Hindlimb muscle (tissue), 1 donor: ENCODE measurements at regions not wholly inside any gene's neighbourhood (a gene's known extent, or its start where the extent isn't known, plus 50 kb on each side); places are given as distances from the start of the nearest gene placed in this dataset.
"Not testable (repeated sequence)": the region's sequence is repeated elsewhere in the genome, so short reads cannot be mapped to it uniquely, and the experiment has no call there.

Source experiments
- DNase-seq: peaks from one replicate; pipeline ENCODE4 v3.0.0-alpha.2; 2013

DNA sequence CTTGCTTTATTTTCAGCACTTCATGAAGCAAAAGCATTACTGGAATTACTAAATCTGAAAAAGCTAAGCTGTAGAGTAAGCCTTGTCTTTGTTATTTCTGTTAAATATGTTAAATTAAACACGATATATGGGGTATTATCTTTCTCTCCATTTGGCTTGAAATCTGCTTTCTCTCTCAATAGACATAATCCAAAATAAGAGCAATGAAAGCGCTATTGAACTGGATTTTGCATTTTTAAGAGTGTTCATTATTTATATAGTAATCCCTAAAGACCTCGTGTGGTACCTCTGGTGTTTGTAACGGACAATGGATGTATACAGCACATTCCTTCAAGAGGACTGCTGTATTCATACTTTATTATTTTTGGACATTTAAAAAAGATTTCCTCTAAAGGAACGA, 91.5 kb upstream of the KCNE2 start:
- no peak for DNase-seq

GRCh38 chr21:34274001-34274400, 89.8 kb upstream of the KCNE2 start:
- no peak for DNase-seq

- DNase-seq = no peak
Measured at GRCh38 chr21:34276711-34277425, 86.9 kb upstream of the KCNE2 start.

DNA sequence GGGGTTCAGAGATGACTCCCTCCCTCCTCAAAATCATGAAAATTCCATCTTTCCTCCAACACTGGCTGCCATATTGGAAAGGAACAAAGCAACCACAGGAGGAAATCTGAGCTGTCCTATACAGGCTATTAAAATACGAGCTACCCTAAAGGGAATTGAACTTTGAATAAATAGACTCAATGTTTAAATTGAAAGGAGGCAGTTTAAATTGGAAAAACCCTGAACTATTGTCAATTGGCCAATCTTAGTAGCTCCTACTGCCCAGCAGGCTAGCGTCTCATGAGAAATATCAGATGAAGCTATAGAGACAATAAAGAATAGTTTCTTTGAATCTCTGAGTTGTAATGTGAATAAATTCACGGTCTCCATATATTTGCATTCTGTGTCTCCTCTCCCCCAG, 85.4 kb upstream of the KCNE2 start:
- no peak for DNase-seq

DNA sequence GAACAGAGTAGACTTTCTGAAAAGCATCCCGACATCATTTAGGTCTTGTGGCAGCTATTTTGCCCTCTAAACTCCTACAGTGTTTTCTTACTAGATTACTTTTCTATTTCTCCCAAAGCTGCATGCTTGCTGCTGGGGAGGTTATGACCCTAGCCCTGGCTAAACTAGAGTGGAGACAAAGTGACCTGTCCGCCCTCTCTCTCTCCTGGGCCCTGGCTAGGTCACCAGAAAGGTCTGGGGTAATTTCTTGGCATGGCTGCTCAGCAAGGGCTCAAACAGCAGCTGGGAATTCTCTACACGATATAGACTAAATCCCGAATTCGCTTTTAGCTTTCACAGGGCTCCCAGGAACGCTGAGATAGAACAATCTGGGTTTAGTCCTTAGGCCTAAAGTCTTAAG, 84.5 kb upstream of the KCNE2 start:
- no peak for DNase-seq

GRCh38 chr21:34279883-34280282, 83.9 kb upstream of the KCNE2 start:
- DNase-seq = no peak

- peak; percentile 59 for DNase-seq
Measured at GRCh38 chr21:34280389-34280795, 83.4 kb upstream of the KCNE2 start.

DNA sequence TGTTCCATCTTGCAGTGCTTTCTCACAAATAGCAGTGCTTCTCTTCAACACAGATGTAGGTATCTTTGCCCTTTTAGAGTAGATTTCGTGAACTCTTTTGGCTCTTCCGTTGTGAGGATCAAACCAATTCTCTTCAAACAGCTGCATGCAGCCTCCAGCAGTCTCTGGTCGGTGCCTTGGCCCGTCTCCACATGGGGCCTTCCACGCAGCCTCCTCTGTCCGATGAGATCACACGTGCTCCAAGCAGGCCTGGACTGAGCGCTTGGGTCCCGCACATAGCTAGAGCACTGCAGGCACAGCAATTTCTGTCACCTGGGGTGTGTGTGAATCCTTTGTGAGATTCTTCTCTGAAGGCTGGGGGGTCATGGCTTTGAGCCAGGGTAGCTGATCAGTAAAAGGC, 82.8 kb upstream of the KCNE2 start:
- DNase-seq = peak; percentile 76

- DNase-seq = no peak
Measured at GRCh38 chr21:34282223-34282622, 81.6 kb upstream of the KCNE2 start.

- no peak for DNase-seq
Measured at GRCh38 chr21:34284666-34285065, 79.1 kb upstream of the KCNE2 start.

GRCh38 chr21:34288042-34288441, 75.8 kb upstream of the KCNE2 start:
- not testable (repeated sequence) for DNase-seq

- no peak for DNase-seq
Measured at GRCh38 chr21:34289856-34290255, 74.0 kb upstream of the KCNE2 start.

GRCh38 chr21:34296878-34297277, 66.9 kb upstream of the KCNE2 start:
- no peak for DNase-seq

GRCh38 chr21:34298534-34299167, 65.2 kb upstream of the KCNE2 start:
- DNase-seq = no peak

DNA sequence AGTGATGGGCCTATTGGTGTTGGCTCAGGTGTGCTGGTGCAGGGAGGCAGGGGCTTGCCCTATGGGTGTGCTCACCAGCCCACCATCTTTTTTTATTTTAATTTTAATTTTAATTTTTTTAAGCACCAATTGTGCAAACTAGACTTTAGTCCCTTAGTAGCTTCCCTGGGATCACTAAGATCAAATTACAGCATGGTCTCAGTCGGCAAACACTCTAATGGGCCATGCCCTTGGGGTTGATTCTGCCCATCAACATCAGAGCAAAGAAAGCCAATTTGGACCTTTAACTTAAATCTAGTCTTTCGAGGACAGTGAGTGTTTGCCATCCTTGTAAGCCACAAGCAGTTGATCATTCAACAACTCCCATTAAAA, 64.7 kb upstream of the KCNE2 start:
- DNase-seq = no peak

DNA sequence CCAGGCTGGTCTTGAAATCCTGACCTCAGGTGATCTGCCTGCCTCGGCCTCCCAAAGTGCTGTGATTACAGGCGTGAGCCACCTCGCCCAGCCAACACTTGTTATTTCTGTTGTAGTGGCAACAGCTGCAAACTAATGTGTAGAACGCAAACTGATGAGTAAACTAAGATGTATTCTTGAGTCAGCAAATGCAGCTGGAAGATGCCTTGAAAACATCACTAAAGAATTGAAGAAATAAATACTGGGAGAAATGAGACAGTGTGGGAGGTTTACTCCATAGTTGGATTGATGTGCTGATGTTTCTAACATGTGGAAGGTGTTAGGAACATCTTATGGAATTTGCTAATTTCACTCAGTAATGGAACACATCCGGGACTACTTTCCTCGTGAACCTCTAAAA, 61.3 kb upstream of the KCNE2 start:
- no peak for DNase-seq

DNA sequence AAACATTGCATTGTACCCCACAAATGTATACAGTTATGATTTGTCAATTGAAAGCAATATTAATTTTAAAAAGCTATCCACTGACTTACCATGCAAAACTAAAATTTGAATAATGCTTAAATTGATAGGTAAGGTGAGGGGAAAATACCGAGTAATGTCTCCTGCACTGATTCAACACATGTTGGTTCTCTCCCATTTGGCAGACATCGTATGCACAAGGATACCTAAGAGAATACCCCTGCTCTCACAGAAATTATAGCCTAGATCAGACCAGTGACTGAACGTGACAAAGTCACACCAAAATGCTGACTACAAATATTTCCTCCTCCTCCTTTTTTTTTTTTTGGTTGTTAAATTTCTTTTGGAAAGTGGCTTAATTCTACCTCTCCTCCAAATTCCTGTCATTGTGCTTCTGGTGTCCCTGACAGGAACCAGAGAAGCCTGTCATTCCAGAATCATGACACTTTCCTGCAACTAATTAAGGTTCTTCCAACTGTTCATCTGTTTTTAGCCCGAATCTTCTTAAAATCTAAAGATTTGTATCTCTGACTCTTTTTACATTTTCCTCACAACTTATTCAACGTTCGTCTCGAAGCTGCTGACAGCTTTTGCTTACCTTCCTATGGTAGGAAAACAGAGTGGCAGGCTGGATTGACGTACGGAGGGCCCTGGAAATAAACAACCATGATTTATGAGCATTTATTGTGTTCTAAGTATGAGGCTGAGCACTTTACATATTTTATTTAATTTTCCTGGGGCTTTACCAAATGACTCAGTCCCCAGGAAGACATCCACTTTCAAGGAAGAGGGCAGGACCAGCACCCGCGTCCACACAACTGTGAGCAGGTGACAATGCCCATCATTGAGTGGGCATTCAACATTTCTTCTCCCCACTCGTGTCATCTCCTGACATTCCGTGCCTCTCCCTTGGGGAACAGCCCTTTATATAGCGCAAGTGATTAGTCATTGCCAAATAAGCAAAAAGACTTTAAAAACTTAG, 57.9 kb upstream of the KCNE2 start:
- DNase-seq = no peak

DNA sequence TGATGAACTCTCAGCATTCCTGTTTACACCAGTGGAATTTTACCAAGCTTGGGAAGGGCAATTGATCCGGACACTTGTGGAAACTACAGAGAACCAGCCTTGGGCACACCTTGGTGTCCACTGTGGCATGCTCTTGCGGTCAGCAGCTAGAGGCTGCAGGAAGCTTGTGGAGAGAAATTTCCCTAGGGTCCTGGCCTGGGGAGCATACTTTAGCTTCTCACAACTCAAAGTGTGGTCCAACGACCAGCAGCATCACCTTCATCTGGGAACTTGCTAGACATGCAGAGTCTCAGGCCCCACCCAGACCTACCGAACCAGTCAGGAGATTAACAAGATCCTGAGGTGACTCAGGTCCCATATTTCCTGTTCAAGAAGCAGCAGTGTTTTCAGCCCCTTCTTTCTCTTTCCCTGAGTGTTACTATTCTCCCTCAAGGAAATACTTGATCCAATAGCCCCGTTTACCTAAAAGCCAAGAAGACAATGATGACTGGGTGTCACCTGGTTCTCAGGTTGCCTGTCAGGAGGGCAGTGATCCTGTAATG, 55.7 kb upstream of the KCNE2 start:
- DNase-seq = no peak

DNA sequence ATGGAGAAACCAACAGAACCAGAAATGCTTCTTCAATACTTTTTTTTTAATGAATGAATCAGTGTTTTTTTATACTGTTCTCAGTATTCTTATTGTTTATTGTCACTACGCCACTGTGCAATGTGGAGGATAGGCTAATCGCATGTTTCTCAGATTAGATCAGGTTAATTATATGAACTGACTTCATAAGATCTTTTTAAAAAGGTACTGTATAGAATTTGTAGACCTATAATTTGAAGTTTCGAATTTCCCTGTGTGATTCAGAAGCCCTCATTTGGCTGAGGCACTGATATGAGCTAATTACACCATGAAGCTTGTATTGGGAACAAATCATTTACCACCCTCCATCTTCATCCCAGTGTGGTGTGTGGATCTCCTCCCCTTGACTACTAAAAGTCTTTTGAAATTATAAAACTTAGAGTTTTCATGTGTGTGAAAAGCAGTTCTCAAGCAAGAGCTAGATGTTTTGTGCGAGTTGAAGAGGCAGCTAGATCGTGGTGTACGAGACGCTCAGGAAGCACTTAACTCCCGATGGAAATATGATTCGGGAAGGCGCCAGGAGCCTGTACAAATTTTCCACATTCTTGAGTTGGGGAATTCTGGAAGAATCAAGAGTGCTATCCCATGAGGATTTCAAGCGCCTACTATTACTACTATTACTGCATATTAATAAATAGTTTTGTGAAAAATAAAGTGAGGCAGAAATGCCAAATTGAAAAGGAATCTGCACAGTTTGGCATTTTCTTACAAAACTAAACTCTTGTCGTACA, 52.1 kb upstream of the KCNE2 start:
- DNase-seq = no peak

DNA sequence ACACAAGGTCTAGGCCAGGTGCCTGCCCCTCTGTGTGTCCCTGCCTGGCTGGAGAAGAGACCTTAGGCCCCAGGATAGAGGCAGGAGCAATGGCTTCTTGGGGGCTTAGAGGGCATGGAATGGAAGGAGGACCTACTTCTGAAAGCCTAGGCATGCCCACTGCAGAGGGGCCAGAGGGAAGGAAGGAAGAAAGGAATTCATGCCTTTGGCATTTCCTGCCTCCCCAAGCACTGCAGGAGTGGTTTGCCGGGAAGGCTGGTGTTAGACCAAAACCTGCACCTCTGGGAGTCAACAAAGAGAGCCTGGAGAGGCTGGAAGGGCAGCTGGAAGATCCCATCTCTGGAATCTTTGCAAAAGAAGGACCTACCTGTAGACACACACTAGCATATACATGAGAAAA, 50.7 kb upstream of the KCNE2 start:
- no peak for DNase-seq
